Left cardiac atrium (tissue), 4 donors: ENCODE measurements at regions not wholly inside any gene's neighbourhood (a gene's known extent, or its start where the extent isn't known, plus 50 kb on each side); places are given as distances from the start of the nearest gene placed in this dataset.
A peak's percentile ranks its signal among the peaks of the same experiment; 100 is the strongest.

Source experiments
- ATAC-seq, 2 donors: fragments of 200-7000 bp; cut with Tn5 transposase; one replicate each; pipeline ENCODE4 v1.9.1; 2020; ENCODE audit warnings: mild to moderate bottlenecking in 2 of 2, moderate library complexity in 2 of 2
- DNase-seq: peaks from one replicate; pipeline ENCODE4 v3.0.0-alpha.2; 2020
- intact Hi-C, 2 donors: fragments of 100-400 bp; cut with DNase I; formaldehyde crosslinking; loops; one replicate each; pipeline versions ENCODE4 v1.14.1 to v1.15.1; 2022 to 2023
- donor health status: DM: no; HTN: yes; CAD: no.
- donor health status: DM: no; HTN: yes; CAD: no; lungs with severe emphysema.
- donor health status: DM: yes; HTN: yes; CAD: no.
- donor health status: Dilated cardiomyopathy.

- no peak for ATAC-seq
- no peak for DNase-seq
Measured at GRCh38 chr13:79745081-79745480, 264.1 kb downstream of the NDFIP2 start.

GRCh38 chr13:79742923-79743322 lies 262.0 kb downstream of the NDFIP2 start:
- DNase-seq (no peak), ATAC-seq (peak in 1 of 2 donors; percentile 49)
- intact Hi-C loops = no loop called here

More at GRCh38 chr13:79745081-79745480, 264.1 kb downstream of the NDFIP2 start:
- intact Hi-C loops = no loop called here

GRCh38 chr13:79740991-79741390 lies 260.0 kb downstream of the NDFIP2 start:
- no peak for DNase-seq
- intact Hi-C loops = no loop called here
- peak; percentile 53 to 87 for ATAC-seq

GRCh38 chr13:79736356-79736755 lies 255.4 kb downstream of the NDFIP2 start:
- intact Hi-C loops = no loop called here
- ATAC-seq (no peak), DNase-seq (no peak)

GRCh38 chr13:79735228-79735627 lies 254.3 kb downstream of the NDFIP2 start:
- ATAC-seq (peak in 1 of 2 donors; percentile 75), DNase-seq (no peak)
- intact Hi-C loops = no loop called here

GRCh38 chr13:79727086-79727485 lies 246.1 kb downstream of the NDFIP2 start:
- no peak for DNase-seq

GRCh38 chr13:79725841-79726240 lies 244.9 kb downstream of the NDFIP2 start:
- ATAC-seq (no peak), DNase-seq (no peak)
- intact Hi-C loops = no loop called here

More at GRCh38 chr13:79727086-79727485, 246.1 kb downstream of the NDFIP2 start:
- no peak for ATAC-seq
- intact Hi-C loops = no loop called here

- ATAC-seq = peak in 1 of 2 donors; percentile 81
- intact Hi-C loops = no loop called here
- no peak for DNase-seq
Measured at GRCh38 chr13:79724348-79725103, 243.6 kb downstream of the NDFIP2 start.

- intact Hi-C loops = no loop called here
- no peak for DNase-seq
- peak; percentile 80 to 88 for ATAC-seq
Measured at GRCh38 chr13:79723519-79724024, 242.6 kb downstream of the NDFIP2 start.

- intact Hi-C loops = no loop called here
- ATAC-seq (peak in 1 of 2 donors; percentile 69), DNase-seq (no peak)
Measured at GRCh38 chr13:79722885-79723445, 242.0 kb downstream of the NDFIP2 start.

GRCh38 chr13:79716191-79716590 lies 235.2 kb downstream of the NDFIP2 start:
- no peak for ATAC-seq

GRCh38 chr13:79711631-79712030 lies 230.7 kb downstream of the NDFIP2 start:
- intact Hi-C loops = no loop called here
- DNase-seq (no peak), ATAC-seq (no peak)

More at GRCh38 chr13:79716191-79716590, 235.2 kb downstream of the NDFIP2 start:
- intact Hi-C loops = no loop called here
- DNase-seq = no peak

GRCh38 chr13:79710376-79710775 lies 229.4 kb downstream of the NDFIP2 start:
- no peak for ATAC-seq
- DNase-seq = no peak
- intact Hi-C loops = no loop called here

GRCh38 chr13:79709471-79709870 lies 228.5 kb downstream of the NDFIP2 start:
- intact Hi-C loops = no loop called here
- no peak for ATAC-seq
- DNase-seq = no peak

- DNase-seq (no peak), ATAC-seq (no peak)
- intact Hi-C loops = no loop called here
Measured at GRCh38 chr13:79703772-79704171, 222.8 kb downstream of the NDFIP2 start.

- DNase-seq = no peak
- intact Hi-C loops = no loop called here
- ATAC-seq = no peak
Measured at GRCh38 chr13:79695754-79696153, 214.8 kb downstream of the NDFIP2 start.

GRCh38 chr13:79692846-79693245 lies 211.9 kb downstream of the NDFIP2 start:
- DNase-seq (no peak), ATAC-seq (no peak)
- intact Hi-C loops = no loop called here

GRCh38 chr13:79691826-79692225 lies 210.9 kb downstream of the NDFIP2 start:
- no peak for ATAC-seq
- intact Hi-C loops = no loop called here
- DNase-seq = no peak

- intact Hi-C loops = no loop called here
- DNase-seq = no peak
- ATAC-seq = no peak
Measured at GRCh38 chr13:79688741-79689140, 207.8 kb downstream of the NDFIP2 start.

GRCh38 chr13:79686441-79686840 lies 205.5 kb downstream of the NDFIP2 start:
- ATAC-seq (peak; percentile 38 to 90), DNase-seq (no peak)
- intact Hi-C loops = no loop called here

GRCh38 chr13:79684371-79684770 lies 203.4 kb downstream of the NDFIP2 start:
- ATAC-seq = no peak
- DNase-seq = no peak
- intact Hi-C loops = no loop called here
